GM12872 (cell line): ENCODE measurements at regions not wholly inside any gene's neighbourhood (a gene's known extent, or its start where the extent isn't known, plus 50 kb on each side); places are given as distances from the start of the nearest gene placed in this dataset.

Experiments
- TF ChIP-seq, protein P1 (sequence below): IDR thresholded peaks from 3 replicates; pipeline ENCODE4 v1.5.1; 2011; ENCODE audit warnings: low read depth, mild to moderate bottlenecking, low read length, moderate library complexity; ENCODE audit not compliant: insufficient read depth

DNA sequence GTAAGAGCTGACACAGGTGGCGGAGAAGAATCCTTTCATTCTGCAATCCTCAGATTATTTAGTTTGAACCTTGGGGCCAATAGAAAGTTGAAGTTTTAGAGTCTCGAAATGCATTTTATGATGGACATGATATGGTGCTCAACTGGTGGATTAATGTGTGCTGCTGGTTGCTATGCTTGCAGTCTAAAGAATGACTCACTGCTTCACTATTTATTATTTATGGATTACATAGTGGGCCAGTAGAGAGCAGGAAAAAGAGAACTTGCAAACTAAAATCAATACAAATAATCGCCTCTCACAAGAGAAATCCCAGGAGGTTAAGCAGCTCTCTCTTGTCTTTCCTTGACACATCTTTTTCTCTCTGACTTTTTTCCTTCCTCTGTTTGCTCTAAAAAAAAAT is 2326.8 kb upstream of the AGA start:
- TF ChIP-seq, protein P1, sequence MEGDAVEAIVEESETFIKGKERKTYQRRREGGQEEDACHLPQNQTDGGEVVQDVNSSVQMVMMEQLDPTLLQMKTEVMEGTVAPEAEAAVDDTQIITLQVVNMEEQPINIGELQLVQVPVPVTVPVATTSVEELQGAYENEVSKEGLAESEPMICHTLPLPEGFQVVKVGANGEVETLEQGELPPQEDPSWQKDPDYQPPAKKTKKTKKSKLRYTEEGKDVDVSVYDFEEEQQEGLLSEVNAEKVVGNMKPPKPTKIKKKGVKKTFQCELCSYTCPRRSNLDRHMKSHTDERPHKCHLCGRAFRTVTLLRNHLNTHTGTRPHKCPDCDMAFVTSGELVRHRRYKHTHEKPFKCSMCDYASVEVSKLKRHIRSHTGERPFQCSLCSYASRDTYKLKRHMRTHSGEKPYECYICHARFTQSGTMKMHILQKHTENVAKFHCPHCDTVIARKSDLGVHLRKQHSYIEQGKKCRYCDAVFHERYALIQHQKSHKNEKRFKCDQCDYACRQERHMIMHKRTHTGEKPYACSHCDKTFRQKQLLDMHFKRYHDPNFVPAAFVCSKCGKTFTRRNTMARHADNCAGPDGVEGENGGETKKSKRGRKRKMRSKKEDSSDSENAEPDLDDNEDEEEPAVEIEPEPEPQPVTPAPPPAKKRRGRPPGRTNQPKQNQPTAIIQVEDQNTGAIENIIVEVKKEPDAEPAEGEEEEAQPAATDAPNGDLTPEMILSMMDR = no peak

DNA sequence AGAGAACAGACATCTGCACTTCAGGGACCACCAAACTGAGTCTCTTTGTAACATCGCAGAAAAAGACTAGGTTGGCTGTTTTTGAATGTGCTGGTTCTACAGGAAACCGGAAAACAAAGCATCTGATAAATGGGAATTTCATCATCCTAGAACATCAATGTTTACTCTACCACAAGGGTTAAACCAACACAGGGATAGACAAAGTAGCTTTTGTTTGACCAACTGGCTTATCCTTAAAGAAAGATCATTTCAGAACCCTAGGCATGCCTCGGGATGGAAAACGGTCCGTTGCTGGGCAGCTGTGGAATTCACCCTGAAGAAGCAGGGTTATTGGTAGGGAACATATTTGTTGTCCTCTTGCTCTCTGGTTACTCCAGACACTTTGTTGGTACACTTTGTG is 2355.5 kb upstream of the AGA start:
- TF ChIP-seq, protein P1 = no peak

DNA sequence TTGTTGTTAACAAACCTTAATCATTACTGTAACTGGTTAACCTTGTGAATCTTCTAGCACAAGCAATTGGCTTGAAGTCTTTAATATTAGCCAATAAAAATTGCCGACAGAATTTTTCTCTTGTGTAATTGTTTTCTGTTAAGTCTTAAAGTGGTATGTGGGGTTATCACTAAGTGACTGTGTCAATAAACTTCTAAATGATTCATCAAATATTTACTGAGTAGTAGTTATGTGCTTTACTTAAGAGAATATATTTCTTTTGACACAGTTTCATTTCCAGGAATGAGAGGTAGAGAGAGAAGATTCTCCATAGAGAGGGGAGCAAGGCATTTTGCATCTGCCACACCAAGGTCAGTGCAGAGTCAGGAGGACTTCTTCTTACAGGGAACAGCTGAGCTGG is 2361.6 kb upstream of the AGA start:
- TF ChIP-seq, protein P1 = no peak

DNA sequence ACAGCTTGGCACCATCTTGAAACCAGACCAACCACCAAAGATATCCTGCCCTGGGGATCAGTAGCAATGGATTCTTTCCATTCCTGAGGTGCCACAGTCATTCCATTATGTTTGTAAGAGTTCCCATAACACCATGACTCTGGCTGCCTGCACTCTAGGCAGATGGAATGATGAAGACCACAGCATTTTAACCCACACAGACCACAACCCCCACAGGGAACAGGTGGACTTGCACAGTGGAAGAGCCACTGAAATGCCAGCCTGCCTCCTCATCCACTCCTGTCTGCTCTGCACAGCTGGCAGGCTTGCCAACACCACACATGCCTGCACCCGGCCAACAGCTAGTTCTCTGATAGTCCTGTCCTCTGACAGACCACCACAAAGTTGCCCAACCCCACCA is 2362.2 kb upstream of the AGA start:
- TF ChIP-seq, protein P1 = no peak

DNA sequence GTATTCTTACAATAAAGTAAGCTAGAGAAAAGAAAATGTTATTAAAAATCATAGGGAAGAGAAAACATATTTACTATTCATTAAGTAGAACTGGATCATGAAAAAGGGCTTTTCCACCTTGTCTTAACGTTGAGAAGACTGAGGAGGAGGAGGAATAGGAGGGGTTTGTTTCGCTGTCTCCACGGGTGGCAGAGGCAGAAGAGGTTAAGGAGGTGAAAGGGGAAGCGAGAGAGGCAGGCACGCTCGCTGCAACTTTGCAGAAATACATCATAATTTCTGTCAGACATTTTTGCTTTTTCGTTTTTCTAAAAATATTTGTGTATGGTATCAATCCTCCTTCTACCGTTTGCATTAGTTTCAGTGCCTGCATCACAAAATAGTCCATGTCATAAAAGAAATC is 2375.1 kb upstream of the AGA start:
- TF ChIP-seq, protein P1 = no peak

DNA sequence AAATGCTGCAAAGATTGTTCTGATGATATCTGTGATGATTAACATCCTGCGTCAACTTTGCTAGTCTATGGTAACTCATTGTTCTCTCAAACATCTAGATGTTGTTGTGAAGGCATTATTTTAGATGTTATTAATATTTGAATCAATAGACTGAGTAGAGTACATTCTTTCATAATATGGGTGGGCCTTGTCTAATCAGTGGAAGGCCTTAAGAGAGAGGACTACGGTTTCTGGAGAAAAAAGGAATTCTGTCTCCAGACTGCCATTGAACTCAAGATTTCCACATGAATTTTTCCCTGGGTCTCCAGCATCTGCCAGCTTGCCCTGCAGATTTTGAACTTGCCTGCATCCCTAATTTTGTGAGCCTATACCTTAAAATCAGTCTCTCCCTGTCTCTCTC is 2381.1 kb upstream of the AGA start:
- TF ChIP-seq, protein P1 = no peak

DNA sequence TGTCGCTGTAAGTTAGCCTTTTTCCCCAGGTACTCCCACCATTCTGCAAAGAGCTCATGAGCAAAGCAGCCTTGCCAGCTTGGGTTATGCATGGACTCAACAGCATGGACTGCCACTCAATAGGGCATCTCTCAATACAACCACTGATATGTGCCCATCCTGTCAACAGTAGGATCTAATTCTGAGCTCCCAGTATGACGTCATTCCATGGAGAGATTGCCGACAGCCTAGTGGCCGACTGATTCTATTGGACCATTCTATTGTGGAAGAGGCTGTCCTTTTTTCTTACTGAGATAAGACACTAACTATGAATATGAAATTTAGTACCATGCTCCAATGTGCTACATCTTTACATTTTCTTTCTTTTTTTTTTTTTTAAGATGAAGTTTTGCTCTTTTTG is 2389.0 kb upstream of the AGA start:
- TF ChIP-seq, protein P1 = no peak
